CD14-positive monocyte (primary cell): ENCODE measurements at regions not wholly inside any gene's neighbourhood (a gene's known extent, or its start where the extent isn't known, plus 50 kb on each side); places are given as distances from the start of the nearest gene placed in this dataset.

ENCODE experiments used
- DNase-seq, 3 donors: peaks; one replicate each; pipeline ENCODE4 v3.0.0-alpha.2; 2011 to 2022
- H2AFZ ChIP-seq: 2 replicates; pipeline ENCODE4 v1.6.0; 2012; ENCODE audit warnings: mild to moderate bottlenecking, low read depth, low read length, inconsistent platforms; ENCODE audit not compliant: insufficient read depth, poor library complexity, severe bottlenecking
- H3K27ac ChIP-seq, 2 donors: 1 replicate in 1 of 2; 2 replicates in 1 of 2; pipeline ENCODE4 v1.5.1; 2012 to 2013; ENCODE audit warnings: low read length in 2 of 2, control low read depth in 1 of 2, inconsistent platforms in 1 of 2, low read depth in 1 of 2, mild to moderate bottlenecking in 1 of 2
- H3K27me3 ChIP-seq, 2 donors: one replicate each; pipeline versions ENCODE4 v1.6.0 to v1.6.1; 2011 to 2013; ENCODE audit warnings: low read length in 2 of 2; ENCODE audit not compliant: control insufficient read depth in 2 of 2, insufficient read depth in 2 of 2
- H3K36me3 ChIP-seq, 2 donors: replicated peaks in 1 of 2; 1 replicate in 1 of 2; 2 replicates in 1 of 2; pipeline versions ENCODE4 v1.5.1 to v1.6.1; 2012 to 2013; ENCODE audit warnings: low read length in 2 of 2, control low read depth in 1 of 2, inconsistent platforms in 1 of 2, mild to moderate bottlenecking in 1 of 2; ENCODE audit not compliant: insufficient read depth in 2 of 2, control insufficient read depth in 1 of 2
- H3K4me1 ChIP-seq, 2 donors: 1 replicate in 1 of 2; 2 replicates in 1 of 2; pipeline versions ENCODE4 v1.5.1 to v1.6.1; 2012 to 2013; ENCODE audit warnings: low read length in 2 of 2, control low read depth in 1 of 2, inconsistent platforms in 1 of 2, mild to moderate bottlenecking in 1 of 2, moderate library complexity in 1 of 2; ENCODE audit not compliant: insufficient read depth in 2 of 2, control insufficient read depth in 1 of 2
- H3K4me2 ChIP-seq: replicated peaks from 2 replicates; pipeline ENCODE3; 2012; ENCODE audit warnings: low read length, moderate library complexity, mild to moderate bottlenecking; ENCODE audit not compliant: poor library complexity, severe bottlenecking; ENCODE audit errors: extremely low read depth
- H3K4me3 ChIP-seq, 3 experiments: fragments of 200-600 bp in 1 of 3; sonication (generic) in 1 of 3; replicated peaks in 1 of 3; 1 replicate in 2 of 3; 2 replicates in 1 of 3; pipeline ENCODE4 v1.5.1; 2011 to 2013; ENCODE audit warnings: low read length in 3 of 3, mild to moderate bottlenecking in 3 of 3, control low read depth in 2 of 3, low read depth in 2 of 3, inconsistent platforms in 1 of 3, moderate library complexity in 1 of 3
- H3K79me2 ChIP-seq: 2 replicates; pipeline ENCODE4 v1.6.0; 2012; ENCODE audit warnings: mild to moderate bottlenecking, control low read depth, inconsistent platforms, low read length, moderate library complexity; ENCODE audit not compliant: insufficient read depth
- H3K9ac ChIP-seq: 2 replicates; pipeline ENCODE4 v1.6.0; 2017; ENCODE audit warnings: low read length, mild to moderate bottlenecking; ENCODE audit not compliant: insufficient read depth, poor library complexity, severe bottlenecking
- H3K9me3 ChIP-seq, 2 donors: replicated peaks in 1 of 2; 1 replicate in 1 of 2; 2 replicates in 1 of 2; pipeline versions ENCODE4 v1.5.1 to v1.6.1; 2012 to 2013; ENCODE audit warnings: low read length in 2 of 2, control low read depth in 1 of 2; ENCODE audit not compliant: control insufficient read depth in 1 of 2, insufficient read depth in 1 of 2
- H4K20me1 ChIP-seq: 2 replicates; pipeline ENCODE4 v1.6.0; 2012; ENCODE audit warnings: mild to moderate bottlenecking, low read length, control low read depth, moderate library complexity; ENCODE audit not compliant: insufficient read depth
- H3K27ac Mint-ChIP-seq, 7 donors: one replicate each; pipeline ENCODE4 v1.8.0; 2020; ENCODE audit warnings: mild to moderate bottlenecking in 7 of 7, mixed read lengths in 7 of 7, moderate library complexity in 6 of 7, inconsistent platforms in 2 of 7
- H3K27me3 Mint-ChIP-seq, 3 donors: one replicate each; pipeline ENCODE4 v1.8.0; 2021 to 2022; ENCODE audit warnings: low read depth in 3 of 3, mild to moderate bottlenecking in 3 of 3, mixed read lengths in 3 of 3, moderate library complexity in 3 of 3, inconsistent platforms in 1 of 3
- H3K36me3 Mint-ChIP-seq, 2 donors: one replicate each; pipeline ENCODE4 v1.8.0; 2020; ENCODE audit warnings: mixed read lengths in 2 of 2, inconsistent platforms in 1 of 2, mild to moderate bottlenecking in 1 of 2
- H3K4me1 Mint-ChIP-seq: one replicate; pipeline ENCODE4 v1.8.0; 2020; ENCODE audit warnings: mild to moderate bottlenecking, mixed read lengths
- H3K4me3 Mint-ChIP-seq, 2 donors: one replicate each; pipeline ENCODE4 v1.8.0; 2020; ENCODE audit warnings: mild to moderate bottlenecking in 2 of 2, mixed read lengths in 2 of 2, moderate library complexity in 1 of 2
- H3K9me3 Mint-ChIP-seq, 7 donors: one replicate each; pipeline ENCODE4 v1.8.0; 2020 to 2022; ENCODE audit warnings: mixed read lengths in 7 of 7, mild to moderate bottlenecking in 6 of 7, moderate library complexity in 6 of 7, inconsistent platforms in 2 of 7
- CTCF ChIP-seq: fragments of 200-600 bp; IDR thresholded peaks from one replicate; pipeline ENCODE4 v1.8.0; 2022; ENCODE audit warnings: antibody characterized with exemption, mild to moderate bottlenecking
- whole genome bisulfite sequencing: methylation state at CpG from one replicate; pipeline ENCODE4 v1.1.5; 2013; ENCODE audit warnings: missing lambda C conversion rate; ENCODE audit not compliant: insufficient coverage; 5-methylcytosine and 5-hydroxymethylcytosine counted together
- intact Hi-C, 2 donors: fragments of 100-400 bp; cut with micrococcal nuclease; formaldehyde crosslinking; loops; one replicate each; pipeline versions ENCODE4 v1.15.0 to v1.15.1; 2023

- H3K79me2 ChIP-seq: no peaks in the 10 kb centered on the region
- Mint-ChIP-seq H3K9me3 (peaks cover 0 to 9% (median 2%) of the 10 kb centered on the region in 7 donors), H3K27me3 (no peaks in the 10 kb centered on the region), H3K36me3 (no peaks in the 10 kb centered on the region), H3K27ac (no peak overlapping the region), H3K4me3 (no peak overlapping the region), H3K4me1 (no peaks in the 10 kb centered on the region)
- intact Hi-C loops: no loop called here
- DNase-seq: no peak
- no peak overlapping the region for H3K4me3 ChIP-seq
- TF ChIP-seq CTCF: no peak
- no peaks in the 10 kb centered on the region for H3K36me3 ChIP-seq
- H3K4me2 ChIP-seq: no peak overlapping the region
- H3K4me1 ChIP-seq: no peaks in the 10 kb centered on the region
- no CpG with 5 or more reads among the region's 1 CpG for WGBS
- no peaks in the 10 kb centered on the region for H3K27me3 ChIP-seq
- H3K27ac ChIP-seq: no peak overlapping the region
- no peak overlapping the region for H3K9ac ChIP-seq
- no peaks in the 10 kb centered on the region for H3K9me3 ChIP-seq
- H4K20me1 ChIP-seq: no peaks in the 10 kb centered on the region
- no peak overlapping the region for H2AFZ ChIP-seq
These were observed 434.0 kb upstream of the BTBD3 start for GRCh38 chr20:11483697-11484096.

- no CpG with 5 or more reads among the region's 1 CpG for WGBS
- H3K4me3 Mint-ChIP-seq: no peak overlapping the region
- no peak for TF ChIP-seq CTCF
These were observed 433.2 kb upstream of the BTBD3 start for GRCh38 chr20:11484479-11484878.

More at GRCh38 chr20:11484479-11484878, 433.2 kb upstream of the BTBD3 start:
- Histone ChIP-seq H3K4me3 (no peak overlapping the region), H3K9me3 (no peaks in the 10 kb centered on the region), H3K27ac (no peak overlapping the region), H3K27me3 (no peaks in the 10 kb centered on the region), H3K9ac (no peak overlapping the region), H3K79me2 (no peaks in the 10 kb centered on the region), H2AFZ (no peak overlapping the region), H3K36me3 (no peaks in the 10 kb centered on the region), H3K4me1 (no peaks in the 10 kb centered on the region), H4K20me1 (no peaks in the 10 kb centered on the region), H3K4me2 (no peak overlapping the region)
- no peaks in the 10 kb centered on the region for H3K27me3 Mint-ChIP-seq
- H3K27ac Mint-ChIP-seq: no peak overlapping the region
- H3K4me1 Mint-ChIP-seq: no peaks in the 10 kb centered on the region
- H3K36me3 Mint-ChIP-seq: no peaks in the 10 kb centered on the region
- no peak for DNase-seq
- intact Hi-C loops: no loop called here
- H3K9me3 Mint-ChIP-seq: peaks cover 0 to 6% (median 0%) of the 10 kb centered on the region in 7 donors
